ENCODE measurements at regions not wholly inside any gene's neighbourhood (a gene's known extent, or its start where the extent isn't known, plus 50 kb on each side); places are given as distances from the start of the nearest gene placed in this dataset.
"Not testable (repeated sequence)": the region's sequence is repeated elsewhere in the genome, so short reads cannot be mapped to it uniquely, and the experiment has no call there.

DNA sequence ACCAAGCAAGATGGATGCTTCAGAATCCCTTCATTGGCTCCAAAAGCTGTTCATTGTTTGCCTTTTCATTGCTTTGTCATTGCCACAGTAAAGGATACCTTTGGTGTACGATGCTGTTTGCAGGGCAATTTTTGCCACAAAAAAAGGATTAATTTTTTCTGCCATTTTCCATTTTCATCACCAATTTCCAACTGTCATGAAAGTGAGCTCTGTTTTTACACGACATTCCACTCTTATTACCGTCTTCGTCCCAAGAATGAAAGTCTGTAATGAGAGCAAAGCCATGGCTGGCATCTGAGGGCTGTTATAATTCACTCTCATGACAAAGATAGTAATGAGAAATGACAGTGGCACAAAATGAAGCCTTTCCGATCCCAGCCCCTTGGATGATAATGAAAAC is 272.7 kb upstream of the DCN start:
- no peak overlapping the region for H3K4me3 ChIP-seq (ENCODE audit: low read depth, low read length)
- DNase-seq (ENCODE audit: low read depth) = no peak
- TF ChIP-seq, protein P1, sequence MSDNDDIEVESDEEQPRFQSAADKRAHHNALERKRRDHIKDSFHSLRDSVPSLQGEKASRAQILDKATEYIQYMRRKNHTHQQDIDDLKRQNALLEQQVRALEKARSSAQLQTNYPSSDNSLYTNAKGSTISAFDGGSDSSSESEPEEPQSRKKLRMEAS (IDR thresholded peaks at IDR 0.05; ENCODE audit: low read depth, low read length) = no peak
- TF ChIP-seq, protein P2, sequence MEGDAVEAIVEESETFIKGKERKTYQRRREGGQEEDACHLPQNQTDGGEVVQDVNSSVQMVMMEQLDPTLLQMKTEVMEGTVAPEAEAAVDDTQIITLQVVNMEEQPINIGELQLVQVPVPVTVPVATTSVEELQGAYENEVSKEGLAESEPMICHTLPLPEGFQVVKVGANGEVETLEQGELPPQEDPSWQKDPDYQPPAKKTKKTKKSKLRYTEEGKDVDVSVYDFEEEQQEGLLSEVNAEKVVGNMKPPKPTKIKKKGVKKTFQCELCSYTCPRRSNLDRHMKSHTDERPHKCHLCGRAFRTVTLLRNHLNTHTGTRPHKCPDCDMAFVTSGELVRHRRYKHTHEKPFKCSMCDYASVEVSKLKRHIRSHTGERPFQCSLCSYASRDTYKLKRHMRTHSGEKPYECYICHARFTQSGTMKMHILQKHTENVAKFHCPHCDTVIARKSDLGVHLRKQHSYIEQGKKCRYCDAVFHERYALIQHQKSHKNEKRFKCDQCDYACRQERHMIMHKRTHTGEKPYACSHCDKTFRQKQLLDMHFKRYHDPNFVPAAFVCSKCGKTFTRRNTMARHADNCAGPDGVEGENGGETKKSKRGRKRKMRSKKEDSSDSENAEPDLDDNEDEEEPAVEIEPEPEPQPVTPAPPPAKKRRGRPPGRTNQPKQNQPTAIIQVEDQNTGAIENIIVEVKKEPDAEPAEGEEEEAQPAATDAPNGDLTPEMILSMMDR (IDR thresholded peaks at IDR 0.05; ENCODE audit: low read depth, low read length) = no peak
- TF ChIP-seq POLR2A (IDR thresholded peaks at IDR 0.05; ENCODE audit: extremely low read depth, insufficient read length) = no peak
- TF ChIP-seq MYC (IDR thresholded peaks at IDR 0.05; ENCODE audit: low read depth, low read length) = no peak

DNA sequence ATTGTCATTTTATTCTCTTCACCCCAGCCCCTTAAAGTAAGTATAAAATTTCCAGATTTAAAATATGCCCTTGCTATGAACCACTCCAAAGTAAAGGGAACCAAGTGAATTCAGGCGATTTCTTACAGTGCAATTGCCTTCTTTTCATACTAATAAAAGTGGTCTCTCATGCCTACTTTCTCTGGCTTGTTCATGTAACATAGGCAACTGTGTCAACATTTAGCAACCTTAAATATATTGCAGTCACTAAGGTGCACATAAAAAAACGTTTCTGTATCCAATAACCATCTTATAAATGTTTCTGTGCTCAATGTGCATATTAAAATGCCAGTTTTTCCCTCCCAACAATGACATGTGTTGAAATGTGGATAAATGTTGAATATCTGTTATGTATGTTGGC is 271.6 kb upstream of the DCN start:
- H3K4me3 ChIP-seq (ENCODE audit: low read depth, low read length) = no peak overlapping the region
- no peak for TF ChIP-seq MYC (IDR thresholded peaks at IDR 0.05; ENCODE audit: low read depth, low read length)
- TF ChIP-seq, protein P2 (IDR thresholded peaks at IDR 0.05; ENCODE audit: low read depth, low read length) = no peak
- TF ChIP-seq POLR2A (IDR thresholded peaks at IDR 0.05; ENCODE audit: extremely low read depth, insufficient read length) = no peak
- TF ChIP-seq, protein P1 (IDR thresholded peaks at IDR 0.05; ENCODE audit: low read depth, low read length) = no peak
- DNase-seq (ENCODE audit: low read depth) = no peak

DNA sequence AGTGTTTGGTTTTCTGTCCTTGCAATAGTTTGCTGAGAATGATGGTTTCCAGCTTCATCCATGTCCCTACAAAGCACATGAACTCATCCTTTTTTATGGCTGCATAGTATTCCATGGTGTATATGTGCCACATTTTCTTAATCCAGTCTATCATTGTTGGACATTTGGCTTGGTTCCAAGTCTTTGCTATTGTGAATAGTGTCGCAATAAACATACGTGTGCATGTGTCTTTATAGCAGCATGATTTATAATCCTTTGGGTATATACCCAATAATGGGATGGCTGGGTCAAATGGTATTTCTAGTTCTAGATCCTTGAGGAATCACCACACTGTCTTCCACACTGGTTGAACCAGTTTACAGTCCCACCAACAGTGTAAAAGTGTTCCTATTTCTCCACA is 269.8 kb upstream of the DCN start:
- DNase-seq (ENCODE audit: low read depth); H3K4me3 ChIP-seq (ENCODE audit: low read depth, low read length): not testable (repeated sequence)

DNA sequence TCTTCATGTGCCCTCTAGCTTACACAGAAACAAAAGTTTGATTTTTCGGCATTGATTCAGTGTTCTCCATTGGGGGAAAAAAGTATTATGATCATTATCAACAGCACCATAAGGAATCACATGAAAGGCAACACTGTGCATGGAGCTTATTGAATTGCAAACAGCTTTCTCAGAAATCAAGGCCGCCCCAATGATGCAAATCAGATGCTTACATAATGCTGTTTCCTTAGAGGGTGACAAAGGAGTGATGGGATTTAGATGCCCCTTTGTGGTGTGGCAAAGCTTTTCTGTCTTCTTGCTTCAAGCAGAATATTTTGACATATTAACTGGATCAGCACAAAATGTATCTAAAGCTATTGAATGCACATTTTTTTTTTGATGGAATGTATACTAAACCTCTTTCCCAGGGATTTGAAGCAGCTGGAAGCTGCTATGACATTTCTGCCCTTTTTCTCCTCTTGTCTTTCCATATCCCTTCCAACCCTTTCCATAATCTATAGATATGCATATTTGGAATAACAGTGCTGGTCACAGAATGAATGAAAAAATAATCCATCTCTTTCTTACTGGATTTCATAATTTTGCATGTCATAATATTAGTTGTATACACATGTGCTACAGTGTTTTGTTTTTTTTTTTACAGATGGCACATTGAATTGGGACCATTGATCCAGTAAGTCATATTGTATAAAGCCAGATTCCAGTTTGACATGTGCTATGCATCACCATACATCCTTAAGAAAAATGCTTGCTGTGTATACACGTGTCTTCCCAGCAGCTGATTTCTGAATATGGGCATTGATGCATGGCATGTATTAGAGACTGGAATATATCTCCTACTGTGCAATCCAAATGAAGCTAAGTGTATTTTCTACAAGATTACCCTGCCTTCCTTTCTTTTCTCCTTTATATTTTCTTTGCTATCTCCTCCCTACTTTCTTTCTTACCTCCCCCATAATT is 259.7 kb upstream of the DCN start:
- H3K4me3 ChIP-seq (ENCODE audit: low read depth, low read length) = no peak overlapping the region
- TF ChIP-seq, protein P2 (IDR thresholded peaks at IDR 0.05; ENCODE audit: low read depth, low read length) = no peak
- TF ChIP-seq MYC (IDR thresholded peaks at IDR 0.05; ENCODE audit: low read depth, low read length) (no peak), POLR2A (IDR thresholded peaks at IDR 0.05; ENCODE audit: extremely low read depth, insufficient read length) (no peak)
- TF ChIP-seq, protein P1 (IDR thresholded peaks at IDR 0.05; ENCODE audit: low read depth, low read length) = no peak
- no peak for DNase-seq (ENCODE audit: low read depth)

DNA sequence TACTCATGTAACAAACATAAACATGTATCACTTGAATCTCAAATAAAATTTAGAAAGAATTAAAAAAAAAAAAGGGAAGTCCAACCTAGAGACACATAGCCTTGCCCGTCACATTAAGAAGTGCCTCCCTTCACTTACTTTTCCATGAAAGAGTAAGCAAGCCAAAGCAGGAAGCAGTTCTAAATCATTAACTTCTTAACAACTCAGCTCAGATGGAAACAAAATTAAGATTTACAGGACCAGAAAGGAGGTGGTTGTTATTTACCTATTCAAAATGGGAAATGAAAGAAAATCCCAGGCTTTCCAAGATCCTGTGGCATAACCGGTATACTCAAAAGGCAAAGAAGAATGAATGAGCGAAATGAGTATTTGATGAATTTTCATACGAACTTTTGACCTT is 258.6 kb upstream of the DCN start:
- no peak for DNase-seq (ENCODE audit: low read depth)
- TF ChIP-seq POLR2A (IDR thresholded peaks at IDR 0.05; ENCODE audit: extremely low read depth, insufficient read length) (no peak), MYC (IDR thresholded peaks at IDR 0.05; ENCODE audit: low read depth, low read length) (no peak)
- TF ChIP-seq, protein P1 (IDR thresholded peaks at IDR 0.05; ENCODE audit: low read depth, low read length) = no peak
- TF ChIP-seq, protein P2 (IDR thresholded peaks at IDR 0.05; ENCODE audit: low read depth, low read length) = no peak
- no peak overlapping the region for H3K4me3 ChIP-seq (ENCODE audit: low read depth, low read length)

DNA sequence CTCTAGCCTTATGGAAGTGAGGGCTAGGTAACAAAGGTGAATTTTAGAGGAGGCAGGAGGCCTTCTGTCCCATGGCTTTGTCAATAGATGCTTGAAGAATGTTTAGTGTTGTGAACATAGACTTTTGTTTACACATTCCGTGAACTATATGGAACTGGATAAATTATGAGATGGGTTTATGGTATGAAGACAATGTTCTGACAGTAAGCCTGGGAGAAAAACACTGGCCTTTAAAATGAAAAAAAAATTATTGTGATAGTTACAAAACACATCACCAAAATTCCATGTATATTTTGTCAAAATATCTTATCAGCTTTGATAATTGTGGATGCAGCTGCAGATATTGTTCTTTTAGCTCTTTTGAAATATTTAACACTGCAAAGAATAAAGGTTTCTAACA is 251.5 kb upstream of the DCN start:
- TF ChIP-seq, protein P1 (IDR thresholded peaks at IDR 0.05; ENCODE audit: low read depth, low read length) = no peak
- TF ChIP-seq MYC (IDR thresholded peaks at IDR 0.05; ENCODE audit: low read depth, low read length) (no peak), POLR2A (IDR thresholded peaks at IDR 0.05; ENCODE audit: extremely low read depth, insufficient read length) (no peak)
- TF ChIP-seq, protein P2 (IDR thresholded peaks at IDR 0.05; ENCODE audit: low read depth, low read length) = no peak
- no peak overlapping the region for H3K4me3 ChIP-seq (ENCODE audit: low read depth, low read length)
- DNase-seq (ENCODE audit: low read depth) = no peak
